ENCODE measurements at regions not wholly inside any gene's neighbourhood (a gene's known extent, or its start where the extent isn't known, plus 50 kb on each side); places are given as distances from the start of the nearest gene placed in this dataset.

DNA sequence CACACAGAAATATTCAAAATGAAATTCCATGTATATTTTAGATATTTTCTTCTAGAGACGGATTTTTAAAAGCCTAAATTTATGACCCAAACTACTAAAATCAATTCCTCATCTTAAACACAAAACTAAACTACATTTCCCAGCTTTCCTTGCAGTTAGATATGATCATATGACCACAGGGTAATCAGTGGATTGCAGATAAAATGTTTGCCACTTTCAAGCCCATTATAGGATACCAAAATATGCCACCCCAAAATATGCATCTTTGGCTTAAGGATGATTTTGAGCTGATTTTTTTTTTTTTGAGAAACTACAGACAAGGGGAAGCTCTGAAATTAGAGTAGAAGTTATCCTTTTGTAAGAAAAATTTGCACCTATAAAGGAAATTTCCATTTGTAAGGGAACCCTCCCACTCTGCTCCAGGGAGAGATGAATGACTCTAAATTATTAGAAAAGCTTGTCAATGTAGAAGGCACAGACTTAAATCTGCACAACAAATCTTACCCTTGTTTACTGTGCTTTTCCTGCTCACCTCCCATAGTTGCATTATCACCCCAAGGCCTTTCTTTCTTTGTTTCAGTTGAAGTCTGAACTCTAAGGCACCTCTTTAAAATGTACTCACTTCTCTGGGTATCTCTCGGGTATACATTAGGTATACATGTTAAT, 503.0 kb downstream of the PDHA2 start:
- TF ChIP-seq, protein P1, sequence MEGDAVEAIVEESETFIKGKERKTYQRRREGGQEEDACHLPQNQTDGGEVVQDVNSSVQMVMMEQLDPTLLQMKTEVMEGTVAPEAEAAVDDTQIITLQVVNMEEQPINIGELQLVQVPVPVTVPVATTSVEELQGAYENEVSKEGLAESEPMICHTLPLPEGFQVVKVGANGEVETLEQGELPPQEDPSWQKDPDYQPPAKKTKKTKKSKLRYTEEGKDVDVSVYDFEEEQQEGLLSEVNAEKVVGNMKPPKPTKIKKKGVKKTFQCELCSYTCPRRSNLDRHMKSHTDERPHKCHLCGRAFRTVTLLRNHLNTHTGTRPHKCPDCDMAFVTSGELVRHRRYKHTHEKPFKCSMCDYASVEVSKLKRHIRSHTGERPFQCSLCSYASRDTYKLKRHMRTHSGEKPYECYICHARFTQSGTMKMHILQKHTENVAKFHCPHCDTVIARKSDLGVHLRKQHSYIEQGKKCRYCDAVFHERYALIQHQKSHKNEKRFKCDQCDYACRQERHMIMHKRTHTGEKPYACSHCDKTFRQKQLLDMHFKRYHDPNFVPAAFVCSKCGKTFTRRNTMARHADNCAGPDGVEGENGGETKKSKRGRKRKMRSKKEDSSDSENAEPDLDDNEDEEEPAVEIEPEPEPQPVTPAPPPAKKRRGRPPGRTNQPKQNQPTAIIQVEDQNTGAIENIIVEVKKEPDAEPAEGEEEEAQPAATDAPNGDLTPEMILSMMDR (conservative IDR thresholded peaks at IDR 0.05; ENCODE audit: low read depth, low read length): no peak
- no peak for TF ChIP-seq EZH2 (IDR thresholded peaks at IDR 0.05; ENCODE audit: borderline replicate concordance, low read depth, low read length, poor library complexity, severe bottlenecking)

All from A673 (cell line).